Natural killer cell (primary cell): ENCODE measurements at regions not wholly inside any gene's neighbourhood (a gene's known extent, or its start where the extent isn't known, plus 50 kb on each side); places are given as distances from the start of the nearest gene placed in this dataset.

Experiments used
- ATAC-seq, 3 donors: fragments of 150-1000 bp in 2 of 3; fragments of 200-7000 bp in 1 of 3; cut with Tn5 transposase; 1 replicate in 1 of 3; 2 replicates in 2 of 3; pipeline ENCODE4 v1.10.0; 2021; ENCODE audit warnings: mild to moderate bottlenecking in 2 of 3, moderate library complexity in 2 of 3
- DNase-seq, 2 donors: peaks; one replicate each; pipeline versions ENCODE4 v3.0.0 to v3.0.0-alpha.2; 2013 to 2021; ENCODE audit warnings: mixed read lengths in 1 of 2
- H3K27ac ChIP-seq: one replicate; pipeline ENCODE4 v1.5.1; 2013; ENCODE audit warnings: mild to moderate bottlenecking, low read length
- H3K27me3 ChIP-seq: one replicate; pipeline ENCODE4 v1.6.1; 2013; ENCODE audit warnings: low read length; ENCODE audit not compliant: control insufficient read depth, insufficient read depth
- H3K36me3 ChIP-seq: one replicate; pipeline ENCODE4 v1.6.1; 2013; ENCODE audit warnings: low read length; ENCODE audit not compliant: control insufficient read depth, insufficient read depth
- H3K4me1 ChIP-seq: one replicate; pipeline ENCODE4 v1.6.1; 2013; ENCODE audit warnings: low read length; ENCODE audit not compliant: control insufficient read depth, insufficient read depth
- H3K4me3 ChIP-seq: one replicate; pipeline ENCODE4 v1.5.1; 2013; ENCODE audit warnings: low read length
- H3K9me3 ChIP-seq: one replicate; pipeline ENCODE4 v1.6.1; 2013; ENCODE audit warnings: low read length; ENCODE audit not compliant: control insufficient read depth, insufficient read depth
- H3K27ac Mint-ChIP-seq, 2 donors: one replicate each; pipeline ENCODE4 v1.8.0; 2022; ENCODE audit warnings: mild to moderate bottlenecking in 2 of 2, mixed read lengths in 2 of 2, moderate library complexity in 1 of 2
- H3K27me3 Mint-ChIP-seq, 2 donors: one replicate each; pipeline ENCODE4 v1.8.0; 2022; ENCODE audit warnings: low read depth in 2 of 2, mixed read lengths in 2 of 2
- H3K36me3 Mint-ChIP-seq: one replicate; pipeline ENCODE4 v1.8.0; 2022; ENCODE audit warnings: mixed read lengths
- H3K4me1 Mint-ChIP-seq, 2 donors: one replicate each; pipeline ENCODE4 v1.8.0; 2022; ENCODE audit warnings: mixed read lengths in 2 of 2
- H3K4me3 Mint-ChIP-seq: one replicate; pipeline ENCODE4 v1.8.0; 2022; ENCODE audit warnings: mild to moderate bottlenecking, moderate library complexity, mixed read lengths
- H3K9me3 Mint-ChIP-seq, 2 donors: one replicate each; pipeline ENCODE4 v1.8.0; 2022; ENCODE audit warnings: mixed read lengths in 2 of 2
- WGBS: methylation state at CpG from one replicate; pipeline ENCODE4 v1.1.7; 2013; ENCODE audit warnings: missing lambda C conversion rate; ENCODE audit not compliant: insufficient coverage; 5-methylcytosine and 5-hydroxymethylcytosine counted together
- intact Hi-C: fragments of 100-400 bp; cut with micrococcal nuclease; formaldehyde crosslinking; loops from one replicate; pipeline ENCODE4 v1.14.2; 2022
- TF ChIP-seq, protein P1 (sequence below): fragments of 200-600 bp; IDR thresholded peaks from one replicate; pipeline ENCODE4 v1.8.0; 2022; ENCODE audit warnings: antibody characterized with exemption

DNA sequence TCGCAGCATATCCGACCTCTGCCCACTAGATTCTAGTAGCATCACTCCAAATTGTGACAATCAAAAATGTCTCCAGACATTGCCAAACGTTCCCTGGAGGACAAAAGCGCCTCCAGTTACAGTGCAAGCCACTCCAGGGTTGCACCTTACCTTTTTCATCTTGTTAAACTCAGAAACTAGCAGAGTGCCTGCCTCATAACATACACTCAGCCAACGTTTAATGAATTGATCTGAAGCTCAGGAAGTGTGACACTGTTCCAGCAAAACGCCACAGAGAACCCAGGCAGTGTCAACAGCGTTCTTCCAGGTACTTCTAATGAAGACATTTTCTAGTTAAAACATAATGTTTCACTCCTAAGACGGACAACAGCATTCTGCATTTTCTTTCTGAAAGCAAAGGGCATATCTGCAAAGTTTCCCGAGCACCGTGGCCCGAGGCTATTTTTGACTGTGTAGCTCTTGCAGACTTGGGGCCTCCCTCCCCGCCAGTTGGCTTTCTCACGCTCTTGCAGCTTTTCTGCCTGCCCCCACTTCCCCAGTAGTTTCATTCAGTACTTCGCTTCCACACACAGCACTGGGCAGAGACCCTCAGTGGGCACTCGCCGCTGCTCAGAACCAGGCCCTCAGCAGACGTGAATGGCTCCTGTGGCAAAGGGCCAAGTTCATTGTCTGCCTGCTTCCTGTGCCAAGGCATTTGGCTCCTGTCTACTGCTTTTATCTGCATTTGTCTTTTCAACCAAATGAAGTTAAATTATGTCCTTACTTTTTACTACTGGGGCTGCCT lies 133.4 kb upstream of the TTC29 start:
- Mint-ChIP-seq H3K27me3 (peaks cover 0 to 9% of the 10 kb centered on the region in 2 donors), H3K4me1 (no peaks in the 10 kb centered on the region), H3K36me3 (no peaks in the 10 kb centered on the region), H3K4me3 (no peak overlapping the region), H3K9me3 (no peaks in the 10 kb centered on the region), H3K27ac (no peak overlapping the region)
- TF ChIP-seq, protein P1, sequence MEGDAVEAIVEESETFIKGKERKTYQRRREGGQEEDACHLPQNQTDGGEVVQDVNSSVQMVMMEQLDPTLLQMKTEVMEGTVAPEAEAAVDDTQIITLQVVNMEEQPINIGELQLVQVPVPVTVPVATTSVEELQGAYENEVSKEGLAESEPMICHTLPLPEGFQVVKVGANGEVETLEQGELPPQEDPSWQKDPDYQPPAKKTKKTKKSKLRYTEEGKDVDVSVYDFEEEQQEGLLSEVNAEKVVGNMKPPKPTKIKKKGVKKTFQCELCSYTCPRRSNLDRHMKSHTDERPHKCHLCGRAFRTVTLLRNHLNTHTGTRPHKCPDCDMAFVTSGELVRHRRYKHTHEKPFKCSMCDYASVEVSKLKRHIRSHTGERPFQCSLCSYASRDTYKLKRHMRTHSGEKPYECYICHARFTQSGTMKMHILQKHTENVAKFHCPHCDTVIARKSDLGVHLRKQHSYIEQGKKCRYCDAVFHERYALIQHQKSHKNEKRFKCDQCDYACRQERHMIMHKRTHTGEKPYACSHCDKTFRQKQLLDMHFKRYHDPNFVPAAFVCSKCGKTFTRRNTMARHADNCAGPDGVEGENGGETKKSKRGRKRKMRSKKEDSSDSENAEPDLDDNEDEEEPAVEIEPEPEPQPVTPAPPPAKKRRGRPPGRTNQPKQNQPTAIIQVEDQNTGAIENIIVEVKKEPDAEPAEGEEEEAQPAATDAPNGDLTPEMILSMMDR = no peak
- H3K27ac ChIP-seq = no peak overlapping the region
- H3K9me3 ChIP-seq = no peaks in the 10 kb centered on the region
- no peaks in the 10 kb centered on the region for H3K4me1 ChIP-seq
- no peak for ATAC-seq
- no peak overlapping the region for H3K4me3 ChIP-seq
- no peaks in the 10 kb centered on the region for H3K27me3 ChIP-seq
- WGBS = 76% methylated on average over 17 of the region's 17 CpGs
- DNase-seq = no peak
- intact Hi-C loops = no loop called here
- H3K36me3 ChIP-seq = no peaks in the 10 kb centered on the region

DNA sequence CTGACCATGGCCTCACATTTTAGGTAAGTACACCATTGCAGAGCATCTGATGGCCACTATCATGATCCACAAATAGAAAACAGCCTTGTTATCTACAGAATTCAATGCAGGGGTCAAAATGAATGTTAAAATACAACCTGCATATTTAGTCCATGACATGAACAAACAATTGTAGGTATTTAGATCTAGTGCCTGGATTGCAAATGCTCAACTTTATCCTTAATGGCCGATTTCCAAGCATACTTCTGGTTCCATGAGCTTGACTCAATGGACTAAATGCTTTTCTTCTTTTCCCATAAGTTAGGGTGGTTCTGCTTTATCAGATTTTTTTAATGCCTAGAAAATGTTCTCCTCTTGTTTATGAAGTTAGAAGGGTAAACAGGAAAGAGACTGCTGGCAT lies 139.2 kb upstream of the TTC29 start:
- H3K27me3 Mint-ChIP-seq = peaks cover 2 to 25% of the 10 kb centered on the region in 2 donors
- TF ChIP-seq, protein P1 = no peak
- no peaks in the 10 kb centered on the region for H3K36me3 Mint-ChIP-seq
- H3K4me1 Mint-ChIP-seq = no peaks in the 10 kb centered on the region
- no peak overlapping the region for H3K27ac ChIP-seq
- no peaks in the 10 kb centered on the region for H3K9me3 Mint-ChIP-seq
- ATAC-seq (no peak), DNase-seq (no peak)
- no peaks in the 10 kb centered on the region for H3K9me3 ChIP-seq
- no peak overlapping the region for H3K27ac Mint-ChIP-seq
- H3K4me3 Mint-ChIP-seq = no peak overlapping the region
- intact Hi-C loops = no loop called here
- H3K4me3 ChIP-seq = no peak overlapping the region
- 90% methylated on average over 1 of the region's 1 CpG for WGBS
- H3K27me3 ChIP-seq = no peaks in the 10 kb centered on the region
- no peaks in the 10 kb centered on the region for H3K36me3 ChIP-seq
- no peaks in the 10 kb centered on the region for H3K4me1 ChIP-seq

DNA sequence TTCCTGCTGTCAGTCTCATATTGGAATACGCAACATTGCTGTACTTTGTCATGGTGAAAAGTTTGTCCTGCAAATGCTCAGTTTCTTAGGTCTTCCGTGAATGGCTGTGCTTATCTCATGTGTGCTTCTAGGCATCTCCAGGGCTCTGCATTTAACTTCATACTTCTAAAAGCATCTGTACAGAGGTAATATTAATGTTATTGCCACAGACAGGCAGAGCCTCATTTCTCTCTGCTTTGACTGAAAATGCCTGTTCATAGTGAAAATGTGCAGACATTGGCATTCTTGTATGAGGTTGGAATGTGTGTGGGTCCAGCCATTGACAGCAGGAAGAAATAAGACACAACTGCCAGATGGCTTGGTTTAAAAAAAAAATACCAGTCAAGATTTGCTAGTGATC lies 140.1 kb upstream of the TTC29 start:
- Histone ChIP-seq H3K9me3 (no peaks in the 10 kb centered on the region), H3K4me1 (no peaks in the 10 kb centered on the region), H3K27ac (no peak overlapping the region), H3K27me3 (no peaks in the 10 kb centered on the region), H3K4me3 (no peak overlapping the region), H3K36me3 (no peaks in the 10 kb centered on the region)
- Mint-ChIP-seq H3K4me3 (no peak overlapping the region), H3K27ac (no peak overlapping the region), H3K36me3 (no peaks in the 10 kb centered on the region), H3K4me1 (no peaks in the 10 kb centered on the region), H3K9me3 (no peaks in the 10 kb centered on the region), H3K27me3 (peaks cover 3 to 34% of the 10 kb centered on the region in 2 donors)
- ATAC-seq (no peak), DNase-seq (no peak)
- intact Hi-C loops = no loop called here
- TF ChIP-seq, protein P1 = no peak
- WGBS = 93% methylated on average over 2 of the region's 2 CpGs

- H3K4me1 Mint-ChIP-seq = no peaks in the 10 kb centered on the region
- intact Hi-C loops = no loop called here
- ATAC-seq = no peak
Measured at GRCh38 chr4:147088146-147088545, 142.5 kb upstream of the TTC29 start.

More at GRCh38 chr4:147088146-147088545, 142.5 kb upstream of the TTC29 start:
- no peaks in the 10 kb centered on the region for H3K27me3 ChIP-seq
- Mint-ChIP-seq H3K9me3 (no peaks in the 10 kb centered on the region), H3K4me3 (no peak overlapping the region), H3K27ac (no peak overlapping the region), H3K36me3 (no peaks in the 10 kb centered on the region), H3K27me3 (peaks cover 3 to 35% of the 10 kb centered on the region in 2 donors)
- DNase-seq = no peak
- no peaks in the 10 kb centered on the region for H3K4me1 ChIP-seq
- H3K27ac ChIP-seq = no peak overlapping the region
- TF ChIP-seq, protein P1 = no peak
- H3K36me3 ChIP-seq = no peaks in the 10 kb centered on the region
- H3K4me3 ChIP-seq = no peak overlapping the region
- 94% methylated on average over 4 of the region's 4 CpGs for WGBS
- no peaks in the 10 kb centered on the region for H3K9me3 ChIP-seq
